ENCODE measurements at regions not wholly inside any gene's neighbourhood (a gene's known extent, or its start where the extent isn't known, plus 50 kb on each side); places are given as distances from the start of the nearest gene placed in this dataset.

DNA sequence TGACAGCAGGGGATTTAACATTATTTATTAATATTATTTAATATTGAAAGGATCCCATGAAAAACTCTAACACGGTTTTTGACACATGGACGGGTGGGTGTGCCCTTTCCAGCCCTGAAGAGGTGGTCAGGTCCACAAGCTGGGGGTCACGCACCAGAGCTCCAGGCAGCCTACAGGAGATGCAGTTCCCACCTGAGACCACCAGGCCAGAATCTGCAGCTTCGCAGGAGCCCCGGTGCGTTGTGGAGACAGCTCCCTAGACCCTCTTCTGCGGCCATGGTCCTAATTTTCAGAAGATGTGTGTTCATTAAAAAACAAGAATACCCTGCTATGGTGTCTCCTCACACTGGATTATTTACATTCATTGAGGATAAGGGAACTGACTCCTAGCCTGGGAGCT is 331.1 kb downstream of the C16orf95 start:
- no peak for DNase-seq

DNA sequence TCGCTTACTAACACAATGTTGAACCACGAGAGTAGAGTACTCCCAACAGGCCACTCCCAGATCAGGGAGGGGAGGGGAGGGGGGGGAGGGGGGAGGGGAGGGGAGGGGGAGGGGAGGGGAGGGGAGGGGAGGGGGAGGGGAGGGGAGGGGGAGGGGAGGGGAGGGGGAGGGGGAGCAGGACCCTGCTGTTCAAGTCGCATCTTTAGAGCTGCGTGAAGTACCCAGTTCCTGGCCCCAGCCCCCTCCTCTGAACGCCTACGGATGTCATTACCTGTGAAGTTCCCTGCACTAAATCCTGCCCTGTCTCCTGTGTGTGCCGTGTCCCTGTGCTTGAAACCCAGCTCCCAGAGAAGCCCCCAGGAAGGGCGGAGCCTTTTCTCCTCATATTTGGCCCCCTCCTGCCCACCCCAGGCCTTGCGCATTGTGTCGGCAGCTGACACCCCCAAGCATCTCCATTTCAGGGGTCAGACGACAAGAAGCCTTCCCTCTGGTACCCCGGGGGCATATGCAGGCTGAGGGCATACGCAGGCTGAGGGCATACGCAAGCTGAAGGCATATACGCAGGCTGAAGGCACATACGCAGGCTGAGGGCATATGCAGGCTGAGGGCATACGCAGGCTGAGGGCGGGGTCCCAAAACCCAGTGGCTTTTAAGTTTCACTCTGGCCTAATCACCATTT is 330.2 kb downstream of the C16orf95 start:
- no peak for DNase-seq

DNA sequence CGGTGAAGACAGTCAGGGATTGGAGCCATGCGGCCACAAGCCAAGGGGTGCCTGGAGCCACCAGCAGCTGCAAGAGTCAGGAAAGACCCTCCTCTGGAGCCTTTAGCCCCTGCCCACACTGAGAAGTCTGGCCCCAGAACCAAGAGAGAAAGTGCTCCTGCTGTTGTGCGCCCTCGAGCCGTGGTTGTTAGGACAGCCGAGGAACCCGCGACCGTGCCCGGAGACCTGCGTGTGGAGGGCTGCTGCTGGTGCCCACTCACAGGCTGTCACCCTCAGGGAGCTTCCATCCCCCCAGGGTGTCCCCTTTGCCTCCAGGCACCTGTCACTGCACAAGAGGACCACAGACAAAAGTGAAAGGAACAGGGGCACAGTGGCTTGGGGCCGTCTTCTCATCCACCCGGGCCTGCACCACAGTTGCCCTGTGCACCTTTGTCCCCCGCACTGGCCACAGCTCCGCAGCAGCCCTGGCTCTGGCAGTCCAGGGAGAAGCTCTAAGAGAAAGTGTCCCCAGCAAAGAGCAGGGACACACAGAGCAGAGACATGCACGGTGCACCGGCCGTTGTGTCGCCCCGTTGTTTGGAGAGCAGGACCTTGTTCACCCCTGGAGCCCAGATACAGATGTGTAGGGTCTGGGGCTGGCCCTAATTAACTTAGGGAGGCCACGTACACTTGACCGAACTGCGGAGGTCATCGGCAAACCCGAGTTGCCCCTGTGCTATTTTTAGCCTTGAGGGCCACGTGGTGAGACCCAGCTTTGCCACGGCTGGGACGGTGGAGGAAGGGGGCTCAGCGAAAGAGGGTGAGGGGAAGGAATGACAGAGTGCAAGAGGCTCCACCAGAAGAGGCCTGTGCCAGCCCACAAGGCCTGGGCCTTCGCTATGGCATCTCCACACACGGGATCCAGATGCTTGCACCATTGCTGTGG is 329.2 kb downstream of the C16orf95 start:
- DNase-seq, result no peak

DNA sequence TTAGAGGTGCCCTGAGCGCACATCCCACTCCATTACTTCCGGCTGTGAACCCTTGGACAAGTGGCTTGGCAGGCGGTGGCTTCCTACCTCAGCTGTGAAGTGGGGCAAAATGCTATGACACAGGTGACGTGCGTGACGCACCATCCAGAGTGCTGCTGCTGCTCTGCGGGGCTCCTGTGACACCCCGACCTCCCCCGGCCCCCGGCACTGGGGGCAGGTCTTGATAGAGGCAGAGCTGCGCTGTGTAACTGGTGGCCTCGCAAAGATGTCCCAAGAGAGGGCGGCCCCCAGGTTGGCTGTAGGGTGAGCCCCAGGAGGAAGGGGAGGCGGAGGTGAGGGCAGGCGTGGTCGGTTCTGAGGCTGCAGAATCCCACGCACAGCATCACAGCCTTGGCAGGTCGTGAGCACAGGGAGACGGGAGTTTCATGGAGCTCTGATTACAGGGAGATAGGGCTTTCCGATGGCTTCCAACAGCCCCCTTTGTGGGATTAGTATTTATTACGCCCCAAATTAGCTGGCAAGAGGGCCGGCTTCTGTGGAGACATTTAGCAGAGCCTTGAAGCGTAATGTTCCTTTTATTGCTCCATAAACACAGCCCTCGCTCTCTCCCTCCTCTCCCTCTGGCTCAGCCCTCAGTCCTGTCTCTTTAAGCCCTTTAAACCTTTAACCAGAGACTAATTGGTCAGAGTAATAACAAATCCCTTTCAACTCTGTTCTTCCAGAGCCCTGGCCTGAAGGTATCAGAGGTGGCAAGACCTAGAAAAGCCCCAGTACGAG is 328.1 kb downstream of the C16orf95 start:
- DNase-seq, result no peak

- no peak for DNase-seq
Observed at GRCh38 chr16:86990451-86990850, 326.7 kb downstream of the C16orf95 start.

GRCh38 chr16:86991679-86992078 is 325.5 kb downstream of the C16orf95 start:
- DNase-seq, result no peak

DNA sequence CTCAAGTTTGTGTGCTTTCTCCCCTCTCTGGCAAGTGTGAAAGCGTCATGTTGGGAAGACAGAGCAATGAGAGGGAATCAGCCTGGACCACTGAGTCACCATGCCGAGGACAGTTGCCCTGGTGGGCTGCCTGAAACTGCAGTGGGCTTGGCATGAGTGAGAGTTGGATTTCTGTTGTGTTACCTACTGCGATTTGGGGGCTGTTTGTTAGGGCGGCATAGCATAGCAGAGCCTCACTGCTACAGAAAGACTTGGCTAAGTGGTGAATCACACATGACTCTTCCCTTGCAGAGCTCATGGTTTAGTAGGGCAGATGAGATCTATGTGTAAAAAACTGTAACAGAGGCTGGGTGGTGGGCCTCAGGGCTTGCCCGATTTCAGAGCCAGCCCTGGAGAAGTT is 324.6 kb downstream of the C16orf95 start:
- DNase-seq, result no peak

DNA sequence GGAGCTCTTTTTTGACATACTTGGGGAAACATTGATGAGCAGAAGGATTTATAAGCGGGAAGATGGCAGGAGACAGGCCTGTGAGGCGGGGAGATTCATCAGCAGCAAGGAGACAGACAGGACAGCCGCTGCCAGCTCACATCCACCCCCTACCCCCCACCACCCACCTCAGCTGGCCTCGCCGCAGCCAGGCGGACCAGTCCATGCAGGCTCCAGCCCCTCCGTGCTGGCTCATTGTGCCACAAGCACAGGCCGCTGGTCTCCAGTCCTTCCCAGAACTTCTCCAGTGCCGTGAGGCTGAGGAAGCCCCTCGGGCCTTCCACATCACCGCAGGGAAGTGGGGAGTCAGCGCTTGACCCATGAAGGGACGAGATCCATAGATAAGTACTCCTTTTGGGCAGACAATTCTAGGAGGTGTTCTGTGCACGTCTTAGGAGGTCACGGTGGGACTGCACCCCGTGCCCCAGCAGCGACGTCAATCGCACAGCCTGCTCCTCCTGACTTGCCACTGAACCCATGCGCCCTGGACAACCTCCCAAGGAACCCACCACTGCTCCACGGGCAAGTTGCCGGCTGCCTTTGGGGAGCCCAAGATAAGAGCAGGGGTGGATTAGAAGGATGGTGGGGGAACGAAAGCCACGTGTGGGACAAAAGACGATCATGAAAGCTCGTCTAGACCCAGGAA is 323.6 kb downstream of the C16orf95 start:
- no peak for DNase-seq

DNA sequence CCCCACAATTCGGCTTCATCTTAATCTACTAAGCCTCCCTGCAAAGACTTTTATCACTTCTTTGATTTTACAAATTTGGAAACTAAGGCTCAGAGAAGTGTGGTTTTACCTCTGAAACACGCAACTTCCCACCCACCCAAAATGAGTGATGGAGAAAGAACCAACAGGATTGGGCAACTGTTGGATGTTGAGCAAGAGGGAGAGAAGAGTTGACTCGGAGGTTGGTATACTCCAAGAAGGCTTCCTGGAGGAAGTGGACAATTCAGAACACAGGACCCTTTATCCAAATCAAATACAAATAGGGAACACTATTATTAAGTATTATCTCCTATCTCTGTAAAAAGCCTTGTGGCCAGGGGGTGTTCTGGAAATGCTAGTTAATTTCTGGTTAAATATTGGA is 323.0 kb downstream of the C16orf95 start:
- DNase-seq, result no peak

- no peak for DNase-seq
Observed at GRCh38 chr16:86994651-86995171, 322.5 kb downstream of the C16orf95 start.

GRCh38 chr16:86995456-86995855 is 321.7 kb downstream of the C16orf95 start:
- DNase-seq, result no peak

- DNase-seq, result no peak
Observed at GRCh38 chr16:86996081-86996480, 321.1 kb downstream of the C16orf95 start.

- no peak for DNase-seq
Observed at GRCh38 chr16:86997058-86997457, 320.1 kb downstream of the C16orf95 start.

DNA sequence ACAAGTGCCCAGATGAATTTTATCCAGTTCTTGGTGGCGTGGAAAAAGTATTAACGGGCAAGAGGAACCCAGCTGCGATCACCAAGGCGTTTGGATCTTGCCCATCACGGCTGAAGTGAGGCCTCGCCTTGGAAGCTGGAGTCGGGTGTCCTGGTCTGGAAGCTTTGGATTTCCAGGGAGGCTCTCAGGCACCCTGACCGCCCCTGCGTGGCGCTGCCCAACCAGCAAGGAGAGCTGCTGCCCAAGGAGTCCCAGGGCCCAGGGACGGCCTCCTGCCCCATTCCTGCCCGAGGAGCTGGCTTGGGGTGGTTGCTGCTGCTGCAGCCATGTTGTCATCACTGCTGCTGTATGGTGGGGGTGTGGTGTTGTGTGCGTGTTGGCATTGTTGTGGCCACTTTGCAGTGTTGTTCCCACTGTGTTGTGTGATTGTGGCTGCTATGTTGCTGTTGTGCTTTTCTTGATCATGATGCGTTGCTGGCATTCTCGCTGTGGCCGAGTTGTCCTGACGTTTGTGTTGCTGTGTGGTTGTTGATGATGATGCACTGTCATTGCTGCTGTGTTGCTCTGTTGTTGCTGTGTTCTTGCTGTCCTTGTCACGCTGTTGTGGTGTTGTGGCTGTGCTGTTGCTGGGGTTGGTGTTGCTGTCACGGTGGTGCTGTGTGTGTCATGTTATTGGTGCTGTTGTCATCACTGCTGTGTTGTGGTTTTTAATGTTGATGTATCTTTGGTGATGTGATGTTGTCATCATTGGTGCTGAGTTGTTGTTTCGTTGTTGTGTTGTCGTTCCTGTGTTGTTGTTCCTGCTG is 318.8 kb downstream of the C16orf95 start:
- DNase-seq, result no peak

DNA sequence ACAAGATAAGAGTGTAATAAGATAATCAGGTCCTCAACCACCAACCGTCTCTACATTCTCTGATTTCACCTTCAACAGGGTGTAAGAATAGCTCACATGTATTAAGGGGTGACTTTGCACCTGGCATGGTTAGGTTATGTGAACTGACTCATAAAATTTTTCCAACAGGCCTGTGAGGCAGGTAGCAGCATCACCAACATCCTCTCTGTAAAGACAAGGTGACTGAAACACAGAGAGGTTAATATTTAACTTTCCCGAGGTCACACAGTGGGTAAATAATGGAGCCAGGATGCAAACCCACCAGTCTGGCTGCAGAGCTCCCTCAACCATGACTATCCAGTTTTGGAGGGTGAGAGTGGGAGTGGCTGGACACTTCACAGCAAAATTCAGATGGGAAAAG is 317.2 kb downstream of the C16orf95 start:
- DNase-seq, result no peak

GRCh38 chr16:87002717-87003413 is 314.3 kb downstream of the C16orf95 start:
- DNase-seq, result no peak

DNA sequence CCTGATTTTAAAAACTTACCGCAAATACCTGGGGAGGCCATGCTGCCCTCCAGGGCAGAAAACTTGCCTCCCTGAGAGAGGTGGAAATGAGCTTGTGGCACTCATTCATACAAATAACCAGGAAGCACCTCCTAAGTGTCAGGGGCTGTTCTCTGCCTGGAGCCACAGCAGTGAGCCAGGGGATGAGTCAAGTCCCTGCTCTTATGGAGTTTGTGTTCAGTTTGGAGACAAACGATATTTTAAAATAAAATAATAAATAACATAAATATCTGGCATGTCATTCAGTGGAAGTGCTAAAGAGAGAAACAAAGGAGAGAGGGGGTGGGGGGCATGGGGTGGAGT is 313.8 kb downstream of the C16orf95 start:
- no peak for DNase-seq

- no peak for DNase-seq
Observed at GRCh38 chr16:87006021-87006420, 311.2 kb downstream of the C16orf95 start.

GRCh38 chr16:87006789-87007745 is 310.1 kb downstream of the C16orf95 start:
- DNase-seq, result no peak

DNA sequence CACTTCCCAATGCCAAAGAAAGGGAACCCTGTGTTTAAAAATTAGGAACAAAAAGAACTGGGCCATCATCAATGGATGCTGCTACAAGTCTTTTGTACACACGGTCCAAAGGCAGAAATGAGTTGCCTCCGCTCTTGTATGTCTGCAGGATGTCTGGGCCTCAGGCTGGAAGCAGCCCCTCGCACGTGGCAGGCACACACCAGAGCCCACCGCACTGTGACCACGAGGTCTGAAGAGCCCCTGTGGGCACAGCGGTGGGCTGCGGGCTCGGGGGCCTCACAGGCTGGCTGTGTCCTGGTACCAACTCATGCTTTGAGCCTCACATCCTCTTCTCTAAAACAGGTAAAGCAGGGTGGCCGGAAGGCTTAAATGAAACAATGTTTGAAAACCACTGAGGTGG is 309.3 kb downstream of the C16orf95 start:
- DNase-seq, result no peak
